Calu3 (cell line): ENCODE measurements at regions not wholly inside any gene's neighbourhood (a gene's known extent, or its start where the extent isn't known, plus 50 kb on each side); places are given as distances from the start of the nearest gene placed in this dataset.

Experiments
- BruUV-seq: library from RNA; stranded (reverse); fragments of 400-500 nt; replicated peaks from 2 replicates; lab custom pipeline; 2021; lab: Mats Ljungman, UMichigan
- CTCF ChIA-PET: fragments of 300-600 bp; sonication (Branson Sonifier 250); formaldehyde crosslinking; loops from one replicate; lab custom pipeline; 2022; ENCODE audit warnings: antibody characterized with exemption; lab: Charles Lee
- DNase-seq: peaks from one replicate; pipeline ENCODE4 v3.0.0; 2022
- H3K27ac Mint-ChIP-seq: one replicate; pipeline ENCODE4 v1.8.0; 2022; ENCODE audit warnings: mixed read lengths; ENCODE audit not compliant: unreplicated experiment
- H3K27me3 Mint-ChIP-seq: one replicate; pipeline ENCODE4 v1.8.0; 2022; ENCODE audit warnings: mixed read lengths; ENCODE audit not compliant: unreplicated experiment
- H3K36me3 Mint-ChIP-seq: one replicate; pipeline ENCODE4 v1.8.0; 2022; ENCODE audit warnings: mild to moderate bottlenecking, moderate library complexity, mixed read lengths; ENCODE audit not compliant: insufficient read depth, unreplicated experiment
- H3K4me1 Mint-ChIP-seq: one replicate; pipeline ENCODE4 v1.8.0; 2022; ENCODE audit warnings: mild to moderate bottlenecking, low read depth, mixed read lengths; ENCODE audit not compliant: unreplicated experiment
- H3K4me3 Mint-ChIP-seq: one replicate; pipeline ENCODE4 v1.8.0; 2022; ENCODE audit warnings: mild to moderate bottlenecking, low read depth, moderate library complexity, mixed read lengths; ENCODE audit not compliant: unreplicated experiment
- H3K9me3 Mint-ChIP-seq: one replicate; pipeline ENCODE4 v1.8.0; 2022; ENCODE audit warnings: low read depth, mixed read lengths; ENCODE audit not compliant: unreplicated experiment
- CTCF ChIP-seq: fragments of 200-600 bp; IDR thresholded peaks from one replicate; pipeline ENCODE4 v1.8.0; 2022; ENCODE audit warnings: antibody characterized with exemption; ENCODE audit not compliant: unreplicated experiment
- intact Hi-C: fragments of 100-400 bp; cut with micrococcal nuclease; formaldehyde crosslinking; loops from one replicate; pipeline ENCODE4 v1.10.0; 2022; ENCODE audit not compliant: unreplicated experiment

GRCh38 chr3:150090006-150090405, 119.3 kb upstream of the PFN2 start:
- BruUV-seq = no TSS peak
- Mint-ChIP-seq H3K4me3 (no peak overlapping the region), H3K9me3 (no peaks in the 10 kb centered on the region), H3K4me1 (no peaks in the 10 kb centered on the region), H3K36me3 (no peaks in the 10 kb centered on the region), H3K27ac (no peak overlapping the region), H3K27me3 (peaks cover 62% of the 10 kb centered on the region)
- intact Hi-C loops = no loop called here
- DNase-seq = no peak
- no peak for TF ChIP-seq CTCF
- CTCF ChIA-PET = interaction anchor here (0.8 kb wide), 1 partner anchor 19 kb away, joined by 3 read pairs; no protein-coding TSS in a partner anchor

- intact Hi-C loops = no loop called here
- CTCF ChIA-PET = no interaction called here
- no peak overlapping the region for H3K4me3 Mint-ChIP-seq
- H3K27ac Mint-ChIP-seq = no peak overlapping the region
- no TSS peak for BruUV-seq
- H3K27me3 Mint-ChIP-seq = peaks cover 33% of the 10 kb centered on the region
- no peaks in the 10 kb centered on the region for H3K9me3 Mint-ChIP-seq
- H3K36me3 Mint-ChIP-seq = no peaks in the 10 kb centered on the region
- no peak for TF ChIP-seq CTCF
- no peaks in the 10 kb centered on the region for H3K4me1 Mint-ChIP-seq
- DNase-seq = no peak
Measured at GRCh38 chr3:150084128-150084527, 113.4 kb upstream of the PFN2 start.

- CTCF ChIA-PET = no interaction called here
- peaks cover 28% of the 10 kb centered on the region for H3K27me3 Mint-ChIP-seq
- no peak for DNase-seq
- intact Hi-C loops = no loop called here
- no TSS peak for BruUV-seq
- no peak overlapping the region for H3K27ac Mint-ChIP-seq
- H3K4me1 Mint-ChIP-seq = no peaks in the 10 kb centered on the region
- H3K4me3 Mint-ChIP-seq = no peak overlapping the region
- no peaks in the 10 kb centered on the region for H3K9me3 Mint-ChIP-seq
- TF ChIP-seq CTCF = no peak
- no peaks in the 10 kb centered on the region for H3K36me3 Mint-ChIP-seq
Measured at GRCh38 chr3:150083655-150084042, 113.0 kb upstream of the PFN2 start.

- Mint-ChIP-seq H3K9me3 (no peaks in the 10 kb centered on the region), H3K4me1 (no peaks in the 10 kb centered on the region), H3K27me3 (peaks cover 22% of the 10 kb centered on the region), H3K27ac (no peak overlapping the region), H3K36me3 (no peaks in the 10 kb centered on the region), H3K4me3 (no peak overlapping the region)
- CTCF ChIA-PET = no interaction called here
- BruUV-seq = no TSS peak
- intact Hi-C loops = no loop called here
- no peak for DNase-seq
- no peak for TF ChIP-seq CTCF
Measured at GRCh38 chr3:150082898-150083654, 112.4 kb upstream of the PFN2 start.
